Right forelimb (tissue), 1 donor: ENCODE measurements at regions not wholly inside any gene's neighbourhood (a gene's known extent, or its start where the extent isn't known, plus 50 kb on each side); places are given as distances from the start of the nearest gene placed in this dataset.

Experiments used
- DNase-seq: peaks from one replicate; pipeline ENCODE4 v3.0.0-alpha.2; 2018

- no peak for DNase-seq
Observed at GRCh38 chr21:16519036-16519435, 789.3 kb downstream of the USP25 start.

DNA sequence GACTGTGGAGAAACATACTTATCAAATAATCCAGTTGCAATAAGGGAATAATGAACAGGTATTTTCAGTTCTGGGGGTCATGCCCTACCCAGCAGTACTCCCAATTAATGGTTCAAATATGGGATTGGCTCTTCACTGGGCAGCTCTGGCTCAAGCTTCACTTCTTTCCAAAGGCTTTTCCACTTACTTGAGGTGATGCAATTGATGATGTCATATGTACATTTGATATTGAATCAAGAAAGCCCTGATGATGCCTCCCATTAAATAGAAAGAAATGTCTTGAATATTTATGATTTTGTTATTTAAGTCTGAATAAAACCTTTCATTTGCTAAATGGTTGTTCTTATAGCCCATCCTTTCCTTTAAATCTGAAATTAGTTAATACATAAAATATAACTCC is 789.9 kb downstream of the USP25 start:
- no peak for DNase-seq

DNA sequence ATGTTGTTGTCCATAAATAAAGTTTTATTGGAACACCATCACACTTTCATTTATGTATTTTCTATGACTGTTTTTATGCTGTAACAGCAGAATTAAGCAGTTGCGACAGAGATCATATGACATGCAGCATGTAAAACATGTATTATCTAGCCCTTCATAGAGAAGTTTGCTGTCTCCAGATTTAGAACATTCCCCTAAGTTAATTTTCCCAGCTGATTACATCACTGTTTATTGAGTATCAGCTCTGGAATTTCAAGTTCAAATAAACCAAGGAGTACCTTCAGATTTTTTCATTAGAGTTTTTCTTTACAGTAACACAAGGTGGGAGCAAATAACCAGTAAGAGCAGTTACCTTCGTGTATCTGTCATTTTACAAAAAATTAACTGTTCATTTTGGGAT is 792.8 kb downstream of the USP25 start:
- no peak for DNase-seq

DNA sequence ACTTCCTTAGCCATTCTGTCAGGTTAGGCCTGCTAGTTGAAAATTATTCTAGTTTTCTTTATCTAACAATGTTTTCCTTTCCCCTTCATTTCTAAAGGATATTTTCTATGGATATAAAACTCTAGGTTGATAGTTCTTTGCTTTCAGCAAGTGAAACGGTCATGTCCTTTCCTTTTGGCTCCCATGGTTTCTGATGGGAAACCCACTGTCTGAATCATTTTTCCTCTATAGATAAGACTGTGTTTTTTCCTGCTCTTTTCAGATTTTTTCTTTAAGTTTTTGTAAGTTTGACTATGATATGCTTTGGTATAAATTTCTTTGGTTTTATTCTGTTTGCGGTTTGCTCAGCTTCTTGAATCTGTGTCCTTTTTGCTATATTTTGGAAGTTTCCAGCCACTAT is 800.9 kb downstream of the USP25 start:
- no peak for DNase-seq

DNA sequence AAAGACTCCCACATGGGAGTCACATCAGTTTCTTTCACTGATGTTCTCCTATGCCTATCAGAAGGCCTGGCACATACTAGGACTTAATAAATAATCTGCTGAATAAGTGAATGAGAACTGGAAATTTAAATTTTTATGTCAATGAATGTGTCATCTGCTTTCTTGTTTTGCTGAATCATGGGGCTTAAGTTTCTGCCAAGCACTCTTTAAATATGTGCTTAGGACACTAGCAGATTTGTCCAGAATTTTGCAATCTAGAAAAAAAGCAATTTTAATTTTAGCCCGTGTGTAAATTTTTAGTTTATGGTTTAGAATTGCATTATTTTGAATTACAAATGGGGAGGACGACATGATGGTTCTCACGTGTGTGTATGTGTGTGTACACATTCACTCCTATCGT is 803.1 kb downstream of the USP25 start:
- no peak for DNase-seq

DNA sequence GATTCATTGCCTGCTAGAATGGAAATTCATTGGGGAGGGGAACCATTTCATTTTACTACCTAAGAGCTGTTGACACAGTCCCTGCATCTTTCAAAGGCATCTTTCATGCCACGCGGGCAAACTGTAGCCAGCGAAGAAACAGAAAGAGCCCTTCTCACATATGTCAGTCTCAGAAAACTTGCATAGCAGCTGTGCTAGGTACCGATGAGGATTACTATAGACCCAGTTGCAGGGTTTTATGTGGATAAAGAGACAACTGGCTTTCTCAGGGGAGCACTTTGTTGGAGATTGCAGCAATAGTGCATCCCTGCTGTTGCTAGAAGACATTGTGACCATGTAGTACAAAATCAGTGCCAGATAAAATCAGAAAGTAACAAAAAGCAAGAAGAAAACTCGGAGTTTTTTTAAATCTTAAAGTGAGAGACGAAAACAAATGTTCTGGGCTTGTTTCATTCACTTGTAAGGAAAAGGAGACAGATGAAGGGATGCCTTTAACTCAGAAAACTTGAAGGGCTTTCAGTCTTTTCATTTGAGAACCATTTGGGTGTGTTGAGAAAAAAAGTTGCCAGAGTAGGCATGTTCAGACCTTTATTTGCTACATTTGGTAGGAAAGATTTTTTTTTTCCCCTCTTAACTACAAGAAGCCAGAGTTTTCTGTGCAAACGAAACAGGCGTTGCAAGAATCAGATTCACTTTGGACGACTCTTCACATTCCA is 804.1 kb downstream of the USP25 start:
- peak; percentile 60 for DNase-seq

GRCh38 chr21:16534408-16535101 is 804.8 kb downstream of the USP25 start:
- DNase-seq, result peak; percentile 88

DNA sequence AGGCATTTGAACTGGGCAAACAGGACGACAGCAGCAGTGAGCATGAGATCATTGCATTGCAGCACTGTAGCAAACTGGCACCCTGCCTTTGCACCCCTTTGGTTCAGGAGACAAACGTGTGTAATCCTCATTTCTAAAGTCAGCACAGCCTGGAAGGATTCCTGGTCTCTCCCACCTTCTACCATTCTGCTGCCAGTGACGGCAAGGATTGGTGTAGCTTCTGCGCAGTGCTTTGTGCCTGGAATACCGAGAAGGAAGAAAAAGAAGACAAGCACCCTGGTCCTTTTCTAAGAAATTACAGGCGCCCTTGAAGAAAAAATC is 805.3 kb downstream of the USP25 start:
- peak; percentile 79 for DNase-seq

DNA sequence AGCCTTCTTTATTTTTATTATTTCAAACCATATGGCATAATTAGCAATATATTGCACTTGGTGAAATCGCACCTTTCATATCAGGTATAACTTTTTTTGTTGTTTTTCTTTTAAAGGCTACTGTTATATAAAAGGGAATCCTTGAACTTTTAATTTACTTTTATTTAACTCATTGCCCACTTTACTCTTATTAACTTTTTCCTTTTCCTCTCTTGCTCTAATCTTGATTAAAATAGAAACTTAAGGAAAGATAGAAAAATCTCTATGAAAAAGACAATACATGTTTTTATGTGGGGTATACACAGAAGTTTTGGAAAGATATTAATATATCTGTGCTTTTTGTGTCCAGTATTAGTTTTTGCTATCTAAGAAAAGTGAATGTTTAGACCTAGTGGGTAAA is 805.8 kb downstream of the USP25 start:
- no peak for DNase-seq

DNA sequence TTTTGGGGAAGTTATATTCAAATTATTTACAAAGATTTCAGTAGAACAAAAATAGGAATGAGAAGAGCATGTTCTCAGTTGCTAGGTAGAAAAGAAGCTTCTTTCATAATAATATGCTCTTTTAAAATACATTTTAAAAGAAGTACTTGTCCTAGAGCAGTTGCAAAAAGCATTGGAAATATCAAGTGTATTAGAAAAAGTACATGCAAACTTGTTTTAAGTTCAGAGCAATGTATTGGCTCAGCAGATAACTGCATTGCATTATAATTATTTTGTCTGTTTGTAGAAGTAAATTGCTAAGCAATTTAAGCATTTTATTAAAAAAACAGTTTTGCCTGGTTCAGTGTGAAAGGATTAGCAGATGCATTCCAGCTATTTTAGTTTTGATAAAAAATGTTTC is 806.4 kb downstream of the USP25 start:
- DNase-seq, result no peak

- no peak for DNase-seq
Observed at GRCh38 chr21:16536643-16537434, 807.1 kb downstream of the USP25 start.

- no peak for DNase-seq
Observed at GRCh38 chr21:16537501-16537900, 807.7 kb downstream of the USP25 start.

DNA sequence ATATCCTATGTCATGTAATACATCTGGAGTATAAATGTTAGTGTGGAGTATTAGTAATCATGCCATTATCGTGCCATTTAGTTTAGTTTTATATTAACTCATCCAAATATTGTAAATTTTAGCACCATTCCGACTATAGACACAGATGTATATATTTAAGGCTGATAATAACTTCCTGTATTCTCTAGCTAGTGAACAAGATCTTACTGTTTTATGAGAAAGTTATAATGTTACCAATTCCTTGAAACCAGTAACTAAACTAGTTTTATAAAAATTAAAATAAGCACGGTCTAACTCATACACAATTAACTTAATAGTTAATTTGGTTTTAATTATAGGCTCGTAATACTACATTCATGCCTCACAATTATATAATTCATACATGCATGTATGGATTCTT is 808.6 kb downstream of the USP25 start:
- no peak for DNase-seq

DNA sequence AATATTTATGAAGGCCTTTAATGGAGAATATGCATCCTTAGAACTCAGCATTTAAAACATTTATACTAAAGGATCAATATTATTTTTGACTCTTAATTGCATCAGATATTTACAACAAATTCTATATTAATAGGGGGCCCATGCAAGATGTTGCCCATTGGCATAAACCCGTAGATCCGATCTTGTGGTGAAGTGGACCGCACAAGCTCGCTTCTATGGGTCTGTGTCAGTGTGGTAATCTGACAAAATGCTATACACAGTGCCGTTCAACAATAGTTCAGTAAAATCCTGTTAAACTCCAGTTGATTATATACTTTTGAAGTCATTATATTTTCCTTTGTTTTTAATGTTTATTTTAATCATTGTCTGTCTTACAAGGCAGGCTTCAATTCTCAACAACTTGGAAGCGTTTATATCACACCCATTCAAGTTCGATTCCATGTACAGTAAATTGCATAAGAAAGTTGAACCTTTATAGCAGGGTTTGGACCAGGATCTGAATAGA is 809.2 kb downstream of the USP25 start:
- no peak for DNase-seq

- DNase-seq, result no peak
Observed at GRCh38 chr21:16540966-16541727, 811.4 kb downstream of the USP25 start.

GRCh38 chr21:16550118-16550517 is 820.3 kb downstream of the USP25 start:
- DNase-seq, result no peak

- no peak for DNase-seq
Observed at GRCh38 chr21:16550917-16551741, 821.3 kb downstream of the USP25 start.

DNA sequence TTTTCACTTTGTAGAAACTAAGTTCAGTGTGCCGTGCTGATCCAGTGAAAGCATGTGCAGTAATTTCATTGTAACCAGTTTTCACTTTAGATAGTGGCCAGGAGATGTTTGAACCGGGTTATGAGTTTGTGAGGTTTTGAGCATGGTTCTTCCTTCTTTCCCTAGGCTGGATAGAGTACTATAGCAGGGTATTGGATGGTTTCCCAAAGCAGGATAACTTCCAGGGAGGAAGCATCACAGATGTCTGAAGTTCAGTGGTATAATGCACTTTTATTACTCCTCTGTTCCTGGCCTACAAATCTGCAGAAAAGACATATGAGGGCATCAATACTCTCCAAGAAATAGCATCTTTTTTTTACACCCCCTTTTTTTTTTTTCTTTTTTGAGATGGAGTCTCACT is 823.1 kb downstream of the USP25 start:
- no peak for DNase-seq

- no peak for DNase-seq
Observed at GRCh38 chr21:16554503-16554902, 824.7 kb downstream of the USP25 start.

DNA sequence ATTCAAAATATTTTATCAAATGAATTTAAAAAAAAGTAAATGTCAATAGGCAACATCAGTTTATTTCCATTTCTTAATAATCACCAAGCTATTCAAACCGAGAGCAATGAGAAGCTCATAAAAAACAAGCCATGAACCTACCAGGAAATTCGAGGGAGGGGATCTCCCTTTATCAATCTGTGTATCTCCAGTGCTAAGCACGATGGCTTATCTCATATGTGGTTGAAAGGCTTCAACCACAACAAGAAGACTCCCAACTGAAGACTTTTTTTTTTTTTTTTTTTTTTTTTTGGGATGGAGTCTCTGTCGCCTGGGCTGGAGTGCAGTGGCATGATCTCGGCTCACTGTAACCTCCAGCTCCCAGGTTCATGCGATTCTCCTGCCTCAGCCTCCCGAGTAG is 833.3 kb downstream of the USP25 start:
- DNase-seq, result no peak

- no peak for DNase-seq
Observed at GRCh38 chr21:16563795-16564194, 834.0 kb downstream of the USP25 start.

- no peak for DNase-seq
Observed at GRCh38 chr21:16568244-16568643, 838.5 kb downstream of the USP25 start.
